ENCODE measurements at regions not wholly inside any gene's neighbourhood (a gene's known extent, or its start where the extent isn't known, plus 50 kb on each side); places are given as distances from the start of the nearest gene placed in this dataset.

GRCh38 chr7:93040355-93040754 lies 77.4 kb downstream of the SAMD9 start:
- Histone ChIP-seq H3K27ac (ENCODE audit: low read depth, low read length) (no peak overlapping the region), H3K27me3 (ENCODE audit: insufficient read depth, low read length, poor library complexity) (no peaks in the 10 kb centered on the region), H3K4me2 (ENCODE audit: low read length) (no peak overlapping the region), H3K79me2 (ENCODE audit: control insufficient read depth, insufficient read depth, low read length) (no peaks in the 10 kb centered on the region), H3K4me3 (ENCODE audit: low read length) (no peak overlapping the region), H3K23ac (ENCODE audit: low read length) (no peak overlapping the region), H3K4ac (ENCODE audit: low read depth, low read length) (no peak overlapping the region), H3K9ac (ENCODE audit: low read length) (no peak overlapping the region), H3K4me1 (ENCODE audit: control insufficient read depth, low read depth, low read length) (peaks cover 2% of the 10 kb centered on the region), H3K36me3 (ENCODE audit: control insufficient read depth, insufficient read depth, low read length) (no peaks in the 10 kb centered on the region), H2AK5ac (ENCODE audit: low read length) (no peak overlapping the region), H3K18ac (ENCODE audit: low read length) (no peak overlapping the region), H3K56ac (ENCODE audit: low read length) (no peak overlapping the region), H4K8ac (ENCODE audit: low read depth, low read length) (no peak overlapping the region), H4K5ac (ENCODE audit: low read length) (no peak overlapping the region), H2BK120ac (ENCODE audit: low read depth, low read length) (no peak overlapping the region), H2BK15ac (replicated peaks; ENCODE audit: low read depth) (no peak overlapping the region), H2BK5ac (ENCODE audit: low read length) (no peak overlapping the region), H3K79me1 (ENCODE audit: low read length) (no peaks in the 10 kb centered on the region)
- DNase-seq, result no peak
- whole genome bisulfite sequencing (ENCODE audit: extremely low coverage, insufficient coverage, low lambda C conversion rate), result no CpG with 5 or more reads among the region's 10 CpGs

GRCh38 chr7:93039786-93040185 lies 78.0 kb downstream of the SAMD9 start:
- Histone ChIP-seq H4K8ac (ENCODE audit: low read depth, low read length) (no peak overlapping the region), H3K56ac (ENCODE audit: low read length) (no peak overlapping the region), H3K27me3 (ENCODE audit: insufficient read depth, low read length, poor library complexity) (no peaks in the 10 kb centered on the region), H3K79me1 (ENCODE audit: low read length) (no peaks in the 10 kb centered on the region), H3K4me2 (ENCODE audit: low read length) (no peak overlapping the region), H3K4me3 (ENCODE audit: low read length) (no peak overlapping the region), H2BK120ac (ENCODE audit: low read depth, low read length) (no peak overlapping the region), H3K4me1 (ENCODE audit: control insufficient read depth, low read depth, low read length) (peaks cover 2% of the 10 kb centered on the region), H2BK15ac (replicated peaks; ENCODE audit: low read depth) (no peak overlapping the region), H4K5ac (ENCODE audit: low read length) (no peak overlapping the region), H3K27ac (ENCODE audit: low read depth, low read length) (no peak overlapping the region), H2BK5ac (ENCODE audit: low read length) (no peak overlapping the region), H3K23ac (ENCODE audit: low read length) (no peak overlapping the region), H3K4ac (ENCODE audit: low read depth, low read length) (no peak overlapping the region), H3K79me2 (ENCODE audit: control insufficient read depth, insufficient read depth, low read length) (no peaks in the 10 kb centered on the region), H2AK5ac (ENCODE audit: low read length) (no peak overlapping the region), H3K36me3 (ENCODE audit: control insufficient read depth, insufficient read depth, low read length) (no peaks in the 10 kb centered on the region), H3K9ac (ENCODE audit: low read length) (no peak overlapping the region), H3K18ac (ENCODE audit: low read length) (no peak overlapping the region)
- no peak for DNase-seq
- no CpG with 5 or more reads among the region's 3 CpGs for WGBS (ENCODE audit: extremely low coverage, insufficient coverage, low lambda C conversion rate)

GRCh38 chr7:93039282-93039681 lies 78.5 kb downstream of the SAMD9 start:
- Histone ChIP-seq H3K79me1 (ENCODE audit: low read length) (no peaks in the 10 kb centered on the region), H2BK5ac (ENCODE audit: low read length) (no peak overlapping the region), H3K27ac (ENCODE audit: low read depth, low read length) (no peak overlapping the region), H3K4me2 (ENCODE audit: low read length) (no peak overlapping the region), H2BK120ac (ENCODE audit: low read depth, low read length) (no peak overlapping the region), H3K4me1 (ENCODE audit: control insufficient read depth, low read depth, low read length) (peaks cover 2% of the 10 kb centered on the region), H4K5ac (ENCODE audit: low read length) (no peak overlapping the region), H3K56ac (ENCODE audit: low read length) (no peak overlapping the region), H3K36me3 (ENCODE audit: control insufficient read depth, insufficient read depth, low read length) (no peaks in the 10 kb centered on the region), H2BK15ac (replicated peaks; ENCODE audit: low read depth) (no peak overlapping the region), H4K8ac (ENCODE audit: low read depth, low read length) (no peak overlapping the region), H3K79me2 (ENCODE audit: control insufficient read depth, insufficient read depth, low read length) (no peaks in the 10 kb centered on the region), H3K4ac (ENCODE audit: low read depth, low read length) (no peak overlapping the region), H3K23ac (ENCODE audit: low read length) (no peak overlapping the region), H3K27me3 (ENCODE audit: insufficient read depth, low read length, poor library complexity) (no peaks in the 10 kb centered on the region), H3K18ac (ENCODE audit: low read length) (no peak overlapping the region), H3K4me3 (ENCODE audit: low read length) (no peak overlapping the region), H2AK5ac (ENCODE audit: low read length) (no peak overlapping the region), H3K9ac (ENCODE audit: low read length) (no peak overlapping the region)
- DNase-seq, result no peak
- no CpG with 5 or more reads among the region's 3 CpGs for WGBS (ENCODE audit: extremely low coverage, insufficient coverage, low lambda C conversion rate)

GRCh38 chr7:93036807-93037206 lies 81.0 kb downstream of the SAMD9 start:
- Histone ChIP-seq H3K23ac (ENCODE audit: low read length) (no peak overlapping the region), H2BK120ac (ENCODE audit: low read depth, low read length) (no peak overlapping the region), H3K56ac (ENCODE audit: low read length) (no peak overlapping the region), H4K5ac (ENCODE audit: low read length) (no peak overlapping the region), H3K4ac (ENCODE audit: low read depth, low read length) (no peak overlapping the region), H2BK5ac (ENCODE audit: low read length) (no peak overlapping the region), H3K18ac (ENCODE audit: low read length) (no peak overlapping the region), H3K27ac (ENCODE audit: low read depth, low read length) (no peak overlapping the region), H3K79me2 (ENCODE audit: control insufficient read depth, insufficient read depth, low read length) (no peaks in the 10 kb centered on the region), H3K79me1 (ENCODE audit: low read length) (no peaks in the 10 kb centered on the region), H2BK15ac (replicated peaks; ENCODE audit: low read depth) (no peak overlapping the region), H3K9ac (ENCODE audit: low read length) (no peak overlapping the region), H3K36me3 (ENCODE audit: control insufficient read depth, insufficient read depth, low read length) (no peaks in the 10 kb centered on the region), H3K4me2 (ENCODE audit: low read length) (no peak overlapping the region), H3K27me3 (ENCODE audit: insufficient read depth, low read length, poor library complexity) (no peaks in the 10 kb centered on the region), H2AK5ac (ENCODE audit: low read length) (no peak overlapping the region), H3K4me3 (ENCODE audit: low read length) (no peak overlapping the region), H3K4me1 (ENCODE audit: control insufficient read depth, low read depth, low read length) (no peaks in the 10 kb centered on the region), H4K8ac (ENCODE audit: low read depth, low read length) (no peak overlapping the region)
- no peak for DNase-seq
- WGBS (ENCODE audit: extremely low coverage, insufficient coverage, low lambda C conversion rate), result no CpG with 5 or more reads among the region's 2 CpGs

- Histone ChIP-seq H2BK5ac (ENCODE audit: low read length) (no peak overlapping the region), H3K79me2 (ENCODE audit: control insufficient read depth, insufficient read depth, low read length) (no peaks in the 10 kb centered on the region), H3K36me3 (ENCODE audit: control insufficient read depth, insufficient read depth, low read length) (no peaks in the 10 kb centered on the region), H3K79me1 (ENCODE audit: low read length) (no peaks in the 10 kb centered on the region), H3K4me1 (ENCODE audit: control insufficient read depth, low read depth, low read length) (no peaks in the 10 kb centered on the region), H2AK5ac (ENCODE audit: low read length) (no peak overlapping the region), H3K56ac (ENCODE audit: low read length) (no peak overlapping the region), H3K23ac (ENCODE audit: low read length) (no peak overlapping the region), H2BK120ac (ENCODE audit: low read depth, low read length) (no peak overlapping the region), H3K9ac (ENCODE audit: low read length) (no peak overlapping the region), H2BK15ac (replicated peaks; ENCODE audit: low read depth) (no peak overlapping the region), H3K27ac (ENCODE audit: low read depth, low read length) (no peak overlapping the region), H3K4ac (ENCODE audit: low read depth, low read length) (no peak overlapping the region), H3K18ac (ENCODE audit: low read length) (no peak overlapping the region), H3K4me3 (ENCODE audit: low read length) (no peak overlapping the region), H3K4me2 (ENCODE audit: low read length) (no peak overlapping the region), H3K27me3 (ENCODE audit: insufficient read depth, low read length, poor library complexity) (no peaks in the 10 kb centered on the region), H4K8ac (ENCODE audit: low read depth, low read length) (no peak overlapping the region), H4K5ac (ENCODE audit: low read length) (no peak overlapping the region)
- WGBS (ENCODE audit: extremely low coverage, insufficient coverage, low lambda C conversion rate), result no CpG with 5 or more reads among the region's 1 CpG
- DNase-seq, result no peak
Observed at GRCh38 chr7:93036149-93036640, 81.6 kb downstream of the SAMD9 start.

GRCh38 chr7:93031795-93032194 lies 86.0 kb downstream of the SAMD9 start:
- Histone ChIP-seq H2BK15ac (replicated peaks; ENCODE audit: low read depth) (no peak overlapping the region), H3K4me2 (ENCODE audit: low read length) (no peak overlapping the region), H4K8ac (ENCODE audit: low read depth, low read length) (no peak overlapping the region), H2BK120ac (ENCODE audit: low read depth, low read length) (no peak overlapping the region), H3K9ac (ENCODE audit: low read length) (no peak overlapping the region), H2BK5ac (ENCODE audit: low read length) (no peak overlapping the region), H3K4ac (ENCODE audit: low read depth, low read length) (no peak overlapping the region), H4K5ac (ENCODE audit: low read length) (no peak overlapping the region), H3K18ac (ENCODE audit: low read length) (no peak overlapping the region), H3K27ac (ENCODE audit: low read depth, low read length) (no peak overlapping the region), H3K27me3 (ENCODE audit: insufficient read depth, low read length, poor library complexity) (no peaks in the 10 kb centered on the region), H3K23ac (ENCODE audit: low read length) (no peak overlapping the region), H3K4me3 (ENCODE audit: low read length) (no peak overlapping the region), H3K79me2 (ENCODE audit: control insufficient read depth, insufficient read depth, low read length) (no peaks in the 10 kb centered on the region), H3K4me1 (ENCODE audit: control insufficient read depth, low read depth, low read length) (no peaks in the 10 kb centered on the region), H2AK5ac (ENCODE audit: low read length) (no peak overlapping the region), H3K79me1 (ENCODE audit: low read length) (no peaks in the 10 kb centered on the region), H3K36me3 (ENCODE audit: control insufficient read depth, insufficient read depth, low read length) (no peaks in the 10 kb centered on the region), H3K56ac (ENCODE audit: low read length) (no peak overlapping the region)
- no peak for DNase-seq

Measured in mesendoderm (in vitro differentiated cells).